KG1 (cell line): ENCODE measurements at regions not wholly inside any gene's neighbourhood (a gene's known extent, or its start where the extent isn't known, plus 50 kb on each side); places are given as distances from the start of the nearest gene placed in this dataset.
"Not testable (repeated sequence)": the region's sequence is repeated elsewhere in the genome, so short reads cannot be mapped to it uniquely, and the experiment has no call there.

Experiments
- DNase-seq: peaks from one replicate; lab custom pipeline; 2025; lab: John Stamatoyannopoulos, UW

GRCh38 chr4:60657807-60658206 lies 542.3 kb upstream of the ADGRL3 start:
- DNase-seq = no peak

GRCh38 chr4:60663769-60664168 lies 536.4 kb upstream of the ADGRL3 start:
- DNase-seq = no peak

- DNase-seq = no peak
These were observed 517.2 kb upstream of the ADGRL3 start for GRCh38 chr4:60682901-60683300.

- no peak for DNase-seq
These were observed 516.8 kb upstream of the ADGRL3 start for GRCh38 chr4:60683357-60683756.

- no peak for DNase-seq
These were observed 516.2 kb upstream of the ADGRL3 start for GRCh38 chr4:60683973-60684372.

GRCh38 chr4:60696062-60696461 lies 504.1 kb upstream of the ADGRL3 start:
- not testable (repeated sequence) for DNase-seq

- no peak for DNase-seq
These were observed 491.1 kb upstream of the ADGRL3 start for GRCh38 chr4:60709061-60709460.

GRCh38 chr4:60718874-60719273 lies 481.3 kb upstream of the ADGRL3 start:
- no peak for DNase-seq

GRCh38 chr4:60721685-60722084 lies 478.4 kb upstream of the ADGRL3 start:
- DNase-seq = no peak

- DNase-seq = no peak
These were observed 476.3 kb upstream of the ADGRL3 start for GRCh38 chr4:60723796-60724195.

- no peak for DNase-seq
These were observed 475.5 kb upstream of the ADGRL3 start for GRCh38 chr4:60724623-60725022.

GRCh38 chr4:60726779-60727178 lies 473.3 kb upstream of the ADGRL3 start:
- DNase-seq = no peak

GRCh38 chr4:60729194-60729593 lies 470.9 kb upstream of the ADGRL3 start:
- no peak for DNase-seq

- DNase-seq = not testable (repeated sequence)
These were observed 470.4 kb upstream of the ADGRL3 start for GRCh38 chr4:60729764-60730163.

- DNase-seq = no peak
These were observed 462.3 kb upstream of the ADGRL3 start for GRCh38 chr4:60737858-60738257.

- no peak for DNase-seq
These were observed 456.5 kb upstream of the ADGRL3 start for GRCh38 chr4:60743654-60744053.

- no peak for DNase-seq
These were observed 455.4 kb upstream of the ADGRL3 start for GRCh38 chr4:60744767-60745166.

GRCh38 chr4:60745800-60746571 lies 454.1 kb upstream of the ADGRL3 start:
- no peak for DNase-seq

- no peak for DNase-seq
These were observed 449.2 kb upstream of the ADGRL3 start for GRCh38 chr4:60750962-60751361.

- no peak for DNase-seq
These were observed 442.0 kb upstream of the ADGRL3 start for GRCh38 chr4:60757986-60758680.

- DNase-seq = no peak
These were observed 440.4 kb upstream of the ADGRL3 start for GRCh38 chr4:60759518-60760245.

- DNase-seq = no peak
These were observed 419.3 kb upstream of the ADGRL3 start for GRCh38 chr4:60780874-60781273.

- no peak for DNase-seq
These were observed 409.5 kb upstream of the ADGRL3 start for GRCh38 chr4:60790608-60791007.
